GM18909 (cell line): ENCODE measurements at regions not wholly inside any gene's neighbourhood (a gene's known extent, or its start where the extent isn't known, plus 50 kb on each side); places are given as distances from the start of the nearest gene placed in this dataset.
"Not testable (repeated sequence)": the region's sequence is repeated elsewhere in the genome, so short reads cannot be mapped to it uniquely, and the experiment has no call there.

Experiments used
- ATAC-seq: cut with Tn5 transposase; IDR thresholded peaks from one replicate; pipeline ENCODE4 v1.9.1; 2021; ENCODE audit warnings: mild to moderate bottlenecking; ENCODE audit not compliant: unreplicated experiment, poor library complexity

DNA sequence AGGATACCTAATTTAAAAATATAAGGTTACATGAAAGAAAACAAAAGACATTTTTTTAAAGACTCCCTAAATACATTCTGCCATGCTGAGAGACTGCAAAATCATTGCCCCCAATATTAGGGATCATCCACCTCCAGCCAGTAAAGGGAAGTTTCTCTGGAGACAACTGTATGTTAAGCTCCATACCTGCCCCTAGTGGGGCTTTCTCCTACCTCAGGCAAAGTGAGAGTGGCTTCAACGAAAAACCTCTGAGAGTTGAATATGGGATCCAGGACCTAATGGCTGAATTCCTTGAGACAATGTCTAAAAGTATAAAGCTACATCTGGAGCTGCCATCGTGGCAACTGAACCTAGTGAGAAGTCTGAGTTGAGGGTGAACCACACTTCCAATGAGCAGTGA is 248.1 kb upstream of the FIGN start:
- no peak for ATAC-seq

DNA sequence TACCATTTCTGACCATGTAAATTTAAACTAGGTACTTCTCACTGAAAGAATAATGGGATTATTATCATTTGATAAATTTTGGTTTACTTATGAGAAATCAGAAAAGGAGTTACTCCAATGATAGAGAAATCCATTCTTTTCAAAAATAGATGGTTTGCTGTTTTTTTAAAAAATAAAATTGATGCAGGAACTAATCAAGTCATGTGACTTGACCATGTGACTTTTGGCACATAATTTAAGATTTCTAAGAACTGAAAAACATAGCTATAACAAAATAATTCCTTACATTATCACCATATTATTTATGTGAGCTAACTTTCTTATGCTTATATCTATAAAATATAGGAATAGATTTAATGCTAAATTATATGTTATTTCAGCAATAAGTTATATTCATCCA is 247.1 kb upstream of the FIGN start:
- no peak for ATAC-seq

DNA sequence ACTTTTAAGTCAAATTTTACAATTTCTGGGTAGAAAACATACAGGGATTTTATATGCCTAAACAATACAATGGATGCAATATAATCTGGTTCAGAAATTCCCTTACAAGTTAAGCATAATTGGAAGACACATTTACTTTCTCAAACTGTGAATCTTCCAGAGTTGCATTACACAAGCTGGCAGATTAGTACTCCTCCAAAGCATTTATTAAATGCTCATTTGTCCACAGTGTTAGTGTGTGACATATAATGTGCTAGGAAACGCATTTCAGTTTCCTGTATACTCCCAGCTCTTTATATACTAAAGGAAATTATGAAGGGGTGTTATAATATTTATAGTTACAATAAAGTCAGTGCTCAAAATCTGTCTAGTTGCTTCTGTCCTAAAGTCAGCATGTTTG is 239.0 kb upstream of the FIGN start:
- ATAC-seq, result no peak

- no peak for ATAC-seq
Observed at GRCh38 chr2:163970058-163970813, 234.4 kb upstream of the FIGN start.

- ATAC-seq, result not testable (repeated sequence)
Observed at GRCh38 chr2:163964278-163964677, 228.5 kb upstream of the FIGN start.

GRCh38 chr2:163953390-163953907 is 217.6 kb upstream of the FIGN start:
- no peak for ATAC-seq

DNA sequence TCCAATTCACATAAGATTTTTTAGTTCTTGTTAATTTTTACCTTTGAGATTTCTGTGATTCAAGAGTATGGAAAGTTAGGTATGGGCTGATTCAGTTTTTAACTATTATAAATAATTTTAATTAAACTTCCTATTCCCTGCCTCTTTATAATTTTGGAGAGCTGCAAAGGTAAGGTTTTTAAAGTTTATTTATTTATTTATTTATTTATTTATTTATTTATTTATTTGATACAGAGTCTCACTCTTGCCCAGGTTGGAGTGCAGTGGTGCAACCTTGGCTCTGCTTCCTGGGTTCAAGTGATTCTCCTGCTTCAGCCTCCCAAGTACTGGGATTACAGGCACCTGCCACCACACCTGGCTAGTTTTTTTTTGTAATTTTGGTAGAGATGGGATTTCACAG is 215.5 kb upstream of the FIGN start:
- ATAC-seq, result no peak

DNA sequence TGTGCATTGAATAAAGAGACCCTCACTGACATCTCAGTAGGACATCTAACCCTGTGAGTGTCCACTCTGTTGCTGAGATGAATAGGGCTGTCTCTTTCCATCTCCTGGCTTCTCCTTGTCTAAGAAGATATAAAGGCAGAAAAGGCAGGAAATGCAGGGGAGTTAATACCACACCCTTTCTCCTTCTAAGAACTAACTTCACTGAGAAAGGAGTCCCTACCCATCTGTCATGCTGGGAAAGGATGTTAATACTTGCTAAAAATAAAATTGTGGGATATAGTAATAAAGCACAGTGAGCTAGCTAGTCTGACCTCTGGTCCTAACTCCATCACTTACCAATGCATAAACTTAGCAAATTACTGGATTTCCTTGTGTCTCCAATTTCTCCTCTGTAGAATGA is 213.9 kb upstream of the FIGN start:
- no peak for ATAC-seq

- ATAC-seq, result no peak
Observed at GRCh38 chr2:163944347-163944737, 208.5 kb upstream of the FIGN start.

DNA sequence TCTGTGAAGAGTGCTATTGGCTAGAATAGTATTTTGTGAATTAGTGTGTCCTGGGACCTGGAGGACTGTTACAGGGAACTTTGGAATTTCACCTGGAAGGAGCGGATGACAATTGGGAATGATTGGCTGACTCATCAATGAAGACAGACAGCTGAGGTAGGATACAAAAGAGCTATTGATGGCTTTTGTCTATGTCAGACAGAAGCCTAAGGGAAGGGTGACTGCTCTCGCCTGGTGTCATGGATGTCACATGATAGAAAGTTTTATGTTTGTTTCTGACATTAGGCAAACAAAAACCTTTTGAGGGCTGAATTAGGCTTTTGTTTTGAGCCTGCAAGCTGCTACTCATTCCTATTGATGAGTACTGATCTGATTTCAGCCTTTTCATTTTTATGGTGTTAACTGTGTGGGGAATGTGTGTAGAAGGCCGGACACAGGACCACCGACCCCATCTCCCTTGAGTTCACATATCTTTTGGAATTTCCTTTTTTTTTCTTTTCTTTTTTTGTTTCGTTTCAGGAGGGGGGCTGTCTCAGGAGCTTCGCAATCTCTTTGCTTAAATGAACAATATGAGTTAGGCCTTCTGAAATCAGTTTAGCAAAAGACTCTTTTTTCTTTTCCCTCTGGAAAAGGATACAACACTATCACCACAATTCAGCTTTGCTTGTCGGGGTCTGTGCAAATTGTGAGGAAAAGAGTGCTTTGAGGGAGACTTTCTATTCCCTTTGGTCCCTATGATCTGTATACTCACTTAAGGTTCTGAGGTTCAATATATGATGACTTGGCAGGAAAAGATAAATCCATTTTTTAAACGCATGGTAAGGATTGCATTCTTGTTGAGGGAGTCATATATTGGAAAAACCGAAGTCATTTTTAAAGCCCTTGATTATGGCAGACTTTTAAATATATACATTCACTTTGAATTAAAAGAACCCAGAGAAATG is 207.9 kb upstream of the FIGN start:
- ATAC-seq, result no peak

GRCh38 chr2:163934131-163934530 is 198.3 kb upstream of the FIGN start:
- ATAC-seq, result no peak

GRCh38 chr2:163919717-163920116 is 183.9 kb upstream of the FIGN start:
- no peak for ATAC-seq

DNA sequence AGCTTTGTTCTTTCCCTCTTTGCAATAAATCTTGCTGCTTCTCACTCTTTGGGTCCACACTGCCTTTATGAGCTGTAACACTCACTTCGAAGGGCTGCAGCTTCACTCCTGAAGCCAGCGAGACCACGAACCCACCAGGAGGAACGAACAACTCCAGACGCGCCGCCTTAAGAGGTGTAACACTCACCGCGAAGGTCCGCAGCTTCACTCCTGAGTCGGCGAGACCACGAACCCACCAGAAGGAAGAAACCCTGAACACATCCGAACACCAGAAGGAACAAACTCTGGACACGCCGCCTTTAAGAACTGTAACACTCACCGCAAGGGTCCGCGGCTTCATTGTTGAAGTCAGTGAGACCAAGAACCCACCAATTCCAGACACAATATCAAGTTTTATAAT is 178.7 kb upstream of the FIGN start:
- ATAC-seq, result not testable (repeated sequence)

DNA sequence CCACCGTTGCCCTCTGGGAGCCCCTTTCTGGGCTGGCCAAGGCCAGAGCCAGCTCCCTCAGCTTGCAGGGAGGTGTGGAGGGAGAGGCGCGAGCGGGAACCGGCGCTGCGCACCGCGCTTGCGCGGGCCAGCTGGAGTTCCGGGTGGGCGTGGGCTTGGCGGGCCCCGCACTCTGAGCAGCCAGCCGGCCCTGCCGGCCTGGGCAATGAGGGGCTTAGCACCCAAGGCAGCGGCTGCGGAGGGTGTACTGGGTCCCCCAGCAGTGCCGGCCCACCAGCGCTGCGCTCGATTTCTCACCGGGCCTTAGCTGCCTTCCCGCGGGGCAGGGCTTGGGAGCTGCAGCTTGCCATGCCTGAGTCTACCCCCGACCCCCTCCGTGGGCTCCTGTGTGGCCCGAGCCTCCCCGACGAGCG is 177.7 kb upstream of the FIGN start:
- not testable (repeated sequence) for ATAC-seq

DNA sequence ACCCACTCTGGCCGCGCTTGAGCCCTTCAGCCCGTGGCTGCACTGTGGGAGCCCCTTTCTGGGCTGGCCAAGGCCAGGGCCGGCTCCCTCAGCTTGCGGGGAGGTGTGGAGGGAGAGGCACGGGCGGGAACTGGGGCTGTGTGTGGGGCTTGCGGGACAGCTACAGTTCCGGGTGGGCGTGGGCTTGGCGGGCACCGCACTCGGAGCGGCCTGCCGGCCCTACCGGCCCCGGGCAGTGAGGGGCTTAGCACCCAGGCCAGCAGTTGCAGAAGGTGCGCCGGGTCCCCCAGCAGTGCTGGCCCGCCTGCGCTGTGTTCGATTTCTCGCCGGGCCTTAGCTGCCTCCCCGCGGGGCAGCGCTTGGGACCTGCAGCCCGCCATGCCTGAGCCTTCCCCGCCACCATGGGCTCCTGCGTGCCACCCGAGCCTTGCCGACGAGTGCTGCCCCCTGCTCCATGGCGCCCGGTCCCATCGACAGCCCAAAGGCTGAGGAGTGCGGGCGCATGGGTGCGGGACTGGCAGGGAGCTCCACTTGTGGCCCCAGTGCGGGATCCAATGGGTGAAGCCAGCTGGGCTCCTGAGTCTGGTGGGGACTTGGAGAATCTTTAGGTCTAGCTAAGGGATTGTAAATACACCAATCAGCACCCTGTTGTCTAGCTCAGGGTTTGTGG is 173.7 kb upstream of the FIGN start:
- ATAC-seq, result no peak

DNA sequence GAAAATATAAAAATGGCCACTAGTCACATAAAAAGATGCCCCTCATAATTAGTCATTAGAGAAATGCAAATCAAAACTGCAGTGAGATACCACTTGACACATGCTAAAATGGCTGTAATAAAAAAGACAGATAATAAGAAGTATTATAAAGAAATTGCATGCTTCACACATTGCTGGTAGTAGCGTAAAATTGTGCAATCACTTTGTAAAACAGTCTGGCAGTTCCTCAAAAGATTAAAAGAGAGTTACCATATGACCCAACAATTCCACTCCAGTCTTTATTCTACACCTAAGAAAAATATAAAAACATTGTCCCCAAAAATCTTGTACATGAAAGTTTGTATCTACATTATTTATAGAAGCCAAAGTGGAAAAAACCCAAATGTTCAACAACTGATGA is 170.6 kb upstream of the FIGN start:
- ATAC-seq, result no peak

DNA sequence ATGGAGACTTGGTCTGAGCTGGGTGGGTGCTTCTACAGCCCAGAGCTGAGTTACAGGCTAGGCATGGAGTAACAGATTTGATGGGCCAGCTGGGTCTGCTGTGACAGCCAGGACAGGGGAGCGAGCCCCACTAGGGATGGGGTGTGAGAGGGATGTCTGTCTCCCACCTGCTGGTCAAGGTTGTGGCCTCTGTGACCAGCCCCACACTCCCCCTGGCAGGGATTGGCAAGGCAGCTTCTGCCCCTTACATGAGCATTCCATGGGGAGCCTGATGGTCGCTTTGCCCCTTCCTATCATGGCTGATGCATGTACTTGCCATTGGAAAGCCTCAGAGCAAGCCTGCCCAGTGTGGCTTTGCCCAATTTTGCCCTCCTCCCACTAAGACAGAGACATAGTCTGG is 162.0 kb upstream of the FIGN start:
- ATAC-seq, result no peak

DNA sequence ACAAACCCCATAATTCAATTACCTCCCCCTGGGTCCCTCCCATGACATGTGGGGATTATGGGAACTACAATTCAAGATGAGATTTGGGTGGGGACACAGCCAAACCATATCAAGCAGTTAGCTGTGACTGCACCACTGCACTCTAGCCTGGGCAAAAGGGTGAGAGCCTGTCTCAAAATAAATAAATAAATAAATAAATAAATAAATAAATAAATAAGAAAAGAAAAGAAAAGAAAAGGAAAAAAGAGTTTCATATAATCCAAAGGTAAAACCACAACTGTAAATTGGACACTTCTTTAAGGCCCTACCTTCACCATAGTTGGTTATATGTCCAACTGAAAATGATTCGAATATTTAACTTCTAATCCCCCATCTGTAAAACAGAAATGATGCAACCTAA is 157.6 kb upstream of the FIGN start:
- ATAC-seq, result not testable (repeated sequence)

DNA sequence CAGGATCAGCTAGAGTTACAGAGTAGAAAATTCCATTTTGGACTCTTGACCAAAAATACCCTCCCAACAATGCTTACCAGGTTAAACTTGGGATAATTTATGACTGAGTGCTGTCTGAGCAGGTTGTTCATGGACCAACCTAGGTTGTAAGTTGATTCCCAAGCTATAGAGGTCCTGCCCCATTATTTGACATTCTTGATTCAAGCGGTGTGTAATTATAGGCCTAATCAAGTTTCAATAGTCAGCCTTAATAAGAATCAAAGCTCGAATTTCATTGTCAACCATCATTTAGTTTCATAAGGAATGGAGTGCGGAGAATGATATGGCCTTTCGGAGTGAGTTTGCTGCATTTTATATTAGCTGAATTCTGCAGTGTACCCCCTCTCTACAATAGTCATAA is 152.8 kb upstream of the FIGN start:
- ATAC-seq, result no peak

- no peak for ATAC-seq
Observed at GRCh38 chr2:163887182-163887581, 151.4 kb upstream of the FIGN start.

- ATAC-seq, result no peak
Observed at GRCh38 chr2:163884416-163884815, 148.6 kb upstream of the FIGN start.
